OCI-LY3 (cell line): ENCODE measurements at regions not wholly inside any gene's neighbourhood (a gene's known extent, or its start where the extent isn't known, plus 50 kb on each side); places are given as distances from the start of the nearest gene placed in this dataset.

Experiments used
- H2AFZ ChIP-seq: fragments of 200-600, 300-600 bp; shearing (Covaris generic); 2 replicates; pipeline ENCODE4 v1.6.0; 2014; ENCODE audit warnings: antibody characterized with exemption, low read depth, low read length
- H3K27ac ChIP-seq: fragments of 200-600, 300-600 bp; sonication (generic); 2 replicates; pipeline ENCODE4 v1.5.1; 2014; ENCODE audit warnings: mild to moderate bottlenecking, low read length, moderate library complexity, mixed read lengths
- H3K27me3 ChIP-seq: fragments of 200-600, 300-600 bp; sonication (generic); 2 replicates; pipeline ENCODE4 v1.6.1; 2014; ENCODE audit warnings: low read depth, low read length, mixed read lengths
- H3K36me3 ChIP-seq: fragments of 200-600, 300-600 bp; sonication (generic); replicated peaks from 2 replicates; pipeline ENCODE3; 2014; ENCODE audit warnings: low read depth, low read length, mixed read lengths
- H3K4me1 ChIP-seq: fragments of 300-600, 200-600 bp; sonication (generic); 2 replicates; pipeline ENCODE4 v1.6.1; 2014; ENCODE audit warnings: low read length, mixed read lengths
- H3K4me2 ChIP-seq: fragments of 200-600, 300-600 bp; sonication (generic); 2 replicates; pipeline ENCODE4 v1.6.1; 2014; ENCODE audit warnings: low read length, mixed read lengths
- H3K4me3 ChIP-seq: fragments of 300-600, 200-600 bp; sonication (generic); 2 replicates; pipeline ENCODE4 v1.5.1; 2014; ENCODE audit warnings: antibody characterized with exemption, mild to moderate bottlenecking, low read length, moderate library complexity
- H3K79me2 ChIP-seq: fragments of 300-600, 200-600 bp; shearing (Covaris generic); 2 replicates; pipeline ENCODE4 v1.6.1; 2014; ENCODE audit warnings: mild to moderate bottlenecking, low read length, mixed read lengths
- H3K9ac ChIP-seq: fragments of 300-600, 200-600 bp; shearing (Covaris generic); 2 replicates; pipeline ENCODE4 v1.6.0; 2014; ENCODE audit warnings: mild to moderate bottlenecking, low read length, moderate library complexity
- H3K9me3 ChIP-seq: fragments of 200-600, 300-600 bp; shearing (Covaris generic); 2 replicates; pipeline ENCODE4 v1.6.1; 2014; ENCODE audit warnings: low read length, mixed read lengths; ENCODE audit not compliant: insufficient read depth
- H4K20me1 ChIP-seq: fragments of 200-600, 300-600 bp; sonication (generic); 2 replicates; pipeline ENCODE4 v1.6.1; 2016; ENCODE audit warnings: low read length, mixed read lengths; ENCODE audit not compliant: insufficient read depth
- CTCF ChIP-seq: fragments of 200-600, 300-600 bp; sonication (generic); IDR thresholded peaks from 2 replicates; pipeline ENCODE4 v1.5.1; 2014; ENCODE audit warnings: antibody characterized with exemption, low read length, low read depth
- EZH2phosphoT487 ChIP-seq: fragments of 200-600 bp; shearing (Covaris generic); IDR thresholded peaks from 2 replicates; pipeline ENCODE4 v1.6.1; 2018; ENCODE audit warnings: antibody characterized with exemption, mixed run types, low read depth

- H3K27me3 ChIP-seq: no peaks in the 10 kb centered on the region
- no peak overlapping the region for H3K4me3 ChIP-seq
- no peak overlapping the region for H3K9ac ChIP-seq
- H3K79me2 ChIP-seq: no peaks in the 10 kb centered on the region
- H3K9me3 ChIP-seq: no peaks in the 10 kb centered on the region; the same call in 1 of the 2 replicates
- no peak overlapping the region for H2AFZ ChIP-seq
- H3K36me3 ChIP-seq: no peaks in the 10 kb centered on the region
- no peak overlapping the region for H3K27ac ChIP-seq
- no peak for TF ChIP-seq EZH2phosphoT487
- TF ChIP-seq CTCF: no peak
- no peak overlapping the region for H3K4me2 ChIP-seq
- no peaks in the 10 kb centered on the region for H3K4me1 ChIP-seq
- H4K20me1 ChIP-seq: no peaks in the 10 kb centered on the region
Measured at GRCh38 chr18:34591920-34592444, 118.1 kb upstream of the DTNA start.

GRCh38 chr18:34592481-34592880 lies 117.6 kb upstream of the DTNA start:
- Histone ChIP-seq H2AFZ (no peak overlapping the region), H3K9ac (no peak overlapping the region), H3K4me1 (no peaks in the 10 kb centered on the region), H3K79me2 (no peaks in the 10 kb centered on the region), H3K4me3 (no peak overlapping the region), H3K27ac (no peak overlapping the region), H4K20me1 (no peaks in the 10 kb centered on the region), H3K36me3 (no peaks in the 10 kb centered on the region), H3K4me2 (no peak overlapping the region), H3K27me3 (no peaks in the 10 kb centered on the region), H3K9me3 (no peaks in the 10 kb centered on the region; the same call in 1 of the 2 replicates)
- TF ChIP-seq CTCF (no peak), EZH2phosphoT487 (no peak)

GRCh38 chr18:34592961-34593382 lies 117.1 kb upstream of the DTNA start:
- Histone ChIP-seq H3K36me3 (no peaks in the 10 kb centered on the region), H3K9ac (no peak overlapping the region), H3K79me2 (no peaks in the 10 kb centered on the region), H3K27ac (no peak overlapping the region), H3K9me3 (no peaks in the 10 kb centered on the region; the same call in 1 of the 2 replicates), H3K4me2 (no peak overlapping the region), H3K4me3 (no peak overlapping the region), H2AFZ (no peak overlapping the region), H3K27me3 (no peaks in the 10 kb centered on the region), H4K20me1 (no peaks in the 10 kb centered on the region), H3K4me1 (no peaks in the 10 kb centered on the region)
- TF ChIP-seq EZH2phosphoT487: no peak
- no peak for TF ChIP-seq CTCF

GRCh38 chr18:34594266-34594665 lies 115.8 kb upstream of the DTNA start:
- Histone ChIP-seq H3K27ac (no peak overlapping the region), H3K79me2 (no peaks in the 10 kb centered on the region), H3K4me3 (no peak overlapping the region), H2AFZ (no peak overlapping the region), H4K20me1 (no peaks in the 10 kb centered on the region), H3K4me1 (no peaks in the 10 kb centered on the region), H3K9me3 (no peaks in the 10 kb centered on the region; the same call in 1 of the 2 replicates), H3K9ac (no peak overlapping the region), H3K4me2 (no peak overlapping the region), H3K27me3 (no peaks in the 10 kb centered on the region), H3K36me3 (no peaks in the 10 kb centered on the region)
- TF ChIP-seq EZH2phosphoT487 (no peak), CTCF (no peak)
